HG03565 (cell line): ENCODE measurements at regions not wholly inside any gene's neighbourhood (a gene's known extent, or its start where the extent isn't known, plus 50 kb on each side); places are given as distances from the start of the nearest gene placed in this dataset.

Source experiments
- ATAC-seq: cut with Tn5 transposase; IDR thresholded peaks from one replicate; pipeline ENCODE4 v1.9.1; 2021; ENCODE audit warnings: mild to moderate bottlenecking, moderate library complexity; ENCODE audit not compliant: unreplicated experiment

GRCh38 chr4:128573781-128574508 is 235.6 kb upstream of the JADE1 start:
- ATAC-seq: no peak

GRCh38 chr4:128572778-128573241 is 236.7 kb upstream of the JADE1 start:
- no peak for ATAC-seq

GRCh38 chr4:128571747-128572146 is 237.8 kb upstream of the JADE1 start:
- ATAC-seq: no peak

- no peak for ATAC-seq
Measured at GRCh38 chr4:128570387-128570975, 239.0 kb upstream of the JADE1 start.

- no peak for ATAC-seq
Measured at GRCh38 chr4:128566693-128567092, 242.8 kb upstream of the JADE1 start.

GRCh38 chr4:128565565-128566186 is 243.8 kb upstream of the JADE1 start:
- no peak for ATAC-seq

- no peak for ATAC-seq
Measured at GRCh38 chr4:128565054-128565453, 244.4 kb upstream of the JADE1 start.

GRCh38 chr4:128564081-128564630 is 245.3 kb upstream of the JADE1 start:
- no peak for ATAC-seq

GRCh38 chr4:128560754-128561495 is 248.6 kb upstream of the JADE1 start:
- ATAC-seq: no peak

GRCh38 chr4:128558896-128559679 is 250.4 kb upstream of the JADE1 start:
- ATAC-seq: no peak

GRCh38 chr4:128556756-128557155 is 252.7 kb upstream of the JADE1 start:
- ATAC-seq: no peak

GRCh38 chr4:128553686-128554515 is 255.6 kb upstream of the JADE1 start:
- no peak for ATAC-seq

GRCh38 chr4:128552586-128552907 is 257.0 kb upstream of the JADE1 start:
- ATAC-seq: no peak

GRCh38 chr4:128551280-128551679 is 258.2 kb upstream of the JADE1 start:
- ATAC-seq: no peak

GRCh38 chr4:128550060-128550459 is 259.4 kb upstream of the JADE1 start:
- no peak for ATAC-seq

- no peak for ATAC-seq
Measured at GRCh38 chr4:128549636-128550035, 259.9 kb upstream of the JADE1 start.

GRCh38 chr4:128548381-128548780 is 260.8 kb upstream of the PGRMC2 start:
- no peak for ATAC-seq

- ATAC-seq: no peak
Measured at GRCh38 chr4:128544272-128544671, 256.7 kb upstream of the PGRMC2 start.

GRCh38 chr4:128543696-128544095 is 256.1 kb upstream of the PGRMC2 start:
- ATAC-seq: no peak

- no peak for ATAC-seq
Measured at GRCh38 chr4:128542047-128542446, 254.4 kb upstream of the PGRMC2 start.
